ENCODE measurements at regions not wholly inside any gene's neighbourhood (a gene's known extent, or its start where the extent isn't known, plus 50 kb on each side); places are given as distances from the start of the nearest gene placed in this dataset.

- Histone ChIP-seq H3K27ac (ENCODE audit: low read depth, low read length, poor library complexity, severe bottlenecking) (no peak overlapping the region), H3K79me2 (ENCODE audit: insufficient read depth, low read depth, low read length) (no peaks in the 10 kb centered on the region), H4K20me1 (ENCODE audit: insufficient read depth, low read length) (no peaks in the 10 kb centered on the region), H3K9me2 (ENCODE audit: insufficient read depth, low read length) (no peaks in the 10 kb centered on the region), H3K4me1 (ENCODE audit: insufficient read depth, low read length, poor library complexity, severe bottlenecking) (peaks cover 17% of the 10 kb centered on the region), H3K4me3 (ENCODE audit: low read depth, low read length, poor library complexity, severe bottlenecking) (no peak overlapping the region), H3K9me3 (ENCODE audit: low read length) (no peaks in the 10 kb centered on the region), H3K36me3 (ENCODE audit: insufficient read depth, low read length) (no peaks in the 10 kb centered on the region), H3K4me2 (ENCODE audit: low read length) (no peak overlapping the region), H2AFZ (ENCODE audit: low read length) (no peak overlapping the region)
- POLR2A ChIA-PET = no interaction called here
- TF ChIP-seq EZH2phosphoT487 (IDR thresholded peaks at IDR 0.05; ENCODE audit: borderline replicate concordance, low read depth, low read length) = no peak
- TF ChIP-seq CTCF (conservative IDR thresholded peaks at IDR 0.05; ENCODE audit: low read length) = no peak
- CTCF ChIA-PET (ENCODE audit: unreplicated experiment) = no interaction called here
- BruUV-seq (replicated peaks) = no TSS peak
- intact Hi-C loops (cut with micrococcal nuclease; ENCODE audit: unreplicated experiment) = no loop called here
- DNase-seq (ENCODE audit: low spot score) = no peak
These were observed 120.7 kb downstream of the BACH1 start for GRCh38 chr21:29419422-29419821.

GRCh38 chr21:29423099-29423870 is 124.6 kb downstream of the BACH1 start:
- Histone ChIP-seq H4K20me1 (ENCODE audit: insufficient read depth, low read length) (no peaks in the 10 kb centered on the region), H3K36me3 (ENCODE audit: insufficient read depth, low read length) (no peaks in the 10 kb centered on the region), H3K4me3 (ENCODE audit: low read depth, low read length, poor library complexity, severe bottlenecking) (no peak overlapping the region), H3K9me3 (ENCODE audit: low read length) (no peaks in the 10 kb centered on the region), H3K9me2 (ENCODE audit: insufficient read depth, low read length) (no peaks in the 10 kb centered on the region), H2AFZ (ENCODE audit: low read length) (no peak overlapping the region), H3K4me2 (ENCODE audit: low read length) (no peak overlapping the region), H3K27ac (ENCODE audit: low read depth, low read length, poor library complexity, severe bottlenecking) (no peak overlapping the region), H3K4me1 (ENCODE audit: insufficient read depth, low read length, poor library complexity, severe bottlenecking) (peaks cover 15% of the 10 kb centered on the region), H3K79me2 (ENCODE audit: insufficient read depth, low read depth, low read length) (no peaks in the 10 kb centered on the region)
- DNase-seq (ENCODE audit: low spot score) = no peak
- no TSS peak for BruUV-seq (replicated peaks)
- intact Hi-C loops (cut with micrococcal nuclease; ENCODE audit: unreplicated experiment) = no loop called here
- no peak for TF ChIP-seq EZH2phosphoT487 (IDR thresholded peaks at IDR 0.05; ENCODE audit: borderline replicate concordance, low read depth, low read length)
- TF ChIP-seq CTCF (conservative IDR thresholded peaks at IDR 0.05; ENCODE audit: low read length) = no peak
- ChIA-PET CTCF (ENCODE audit: unreplicated experiment) (no interaction called here), POLR2A (interaction anchor here (0.5 to 0.7 kb wide), 4 partner anchors 22 to 79 kb away, joined by 3 read pairs; no protein-coding TSS in a partner anchor)

GRCh38 chr21:29424728-29425127 is 126.0 kb downstream of the BACH1 start:
- no peak for TF ChIP-seq EZH2phosphoT487 (IDR thresholded peaks at IDR 0.05; ENCODE audit: borderline replicate concordance, low read depth, low read length)
- no peak for TF ChIP-seq CTCF (conservative IDR thresholded peaks at IDR 0.05; ENCODE audit: low read length)
- H3K9me3 ChIP-seq (ENCODE audit: low read length) = no peaks in the 10 kb centered on the region
- no TSS peak for BruUV-seq (replicated peaks)
- no peak overlapping the region for H3K4me2 ChIP-seq (ENCODE audit: low read length)
- POLR2A ChIA-PET = interaction anchor here (0.5 to 0.6 kb wide), 2 partner anchors 128 to 194 kb away, joined by 3 to 4 read pairs; no protein-coding TSS in a partner anchor
- no peaks in the 10 kb centered on the region for H3K9me2 ChIP-seq (ENCODE audit: insufficient read depth, low read length)
- no peaks in the 10 kb centered on the region for H3K79me2 ChIP-seq (ENCODE audit: insufficient read depth, low read depth, low read length)
- no peaks in the 10 kb centered on the region for H4K20me1 ChIP-seq (ENCODE audit: insufficient read depth, low read length)
- H2AFZ ChIP-seq (ENCODE audit: low read length) = no peak overlapping the region
- H3K4me3 ChIP-seq (ENCODE audit: low read depth, low read length, poor library complexity, severe bottlenecking) = no peak overlapping the region
- H3K27ac ChIP-seq (ENCODE audit: low read depth, low read length, poor library complexity, severe bottlenecking) = no peak overlapping the region
- peaks cover under 1% of the 10 kb centered on the region for H3K4me1 ChIP-seq (ENCODE audit: insufficient read depth, low read length, poor library complexity, severe bottlenecking)
- CTCF ChIA-PET (ENCODE audit: unreplicated experiment) = no interaction called here
- DNase-seq (ENCODE audit: low spot score) = no peak
- intact Hi-C loops (cut with micrococcal nuclease; ENCODE audit: unreplicated experiment) = no loop called here
- no peaks in the 10 kb centered on the region for H3K36me3 ChIP-seq (ENCODE audit: insufficient read depth, low read length)
